Ovary (tissue), 3 donors: ENCODE measurements at regions not wholly inside any gene's neighbourhood (a gene's known extent, or its start where the extent isn't known, plus 50 kb on each side); places are given as distances from the start of the nearest gene placed in this dataset.

Experiments
- EP300 ChIP-seq: sonication (generic); formaldehyde crosslinking; IDR thresholded peaks from one replicate; pipeline ENCODE4 v1.6.1; 2017; ENCODE audit warnings: antibody characterized with exemption
- POLR2A ChIP-seq: fragments of 450-650 bp; IDR thresholded peaks from one replicate; pipeline ENCODE4 v1.6.1; 2017; ENCODE audit warnings: antibody characterized with exemption, mild to moderate bottlenecking, moderate library complexity
- TF ChIP-seq, protein P1 (sequence below), 3 donors: fragments of 450-650 bp in 2 of 3; fragments of 200-600 bp in 1 of 3; IDR thresholded peaks; one replicate each; pipeline versions ENCODE4 v1.5.1 to v1.8.0; 2016 to 2022; ENCODE audit warnings: antibody characterized with exemption in 3 of 3, mild to moderate bottlenecking in 1 of 3
- donor health status: DM: no; HTN: no; CAD: no.

- TF ChIP-seq POLR2A (no peak), EP300 (no peak)
- TF ChIP-seq, protein P1, sequence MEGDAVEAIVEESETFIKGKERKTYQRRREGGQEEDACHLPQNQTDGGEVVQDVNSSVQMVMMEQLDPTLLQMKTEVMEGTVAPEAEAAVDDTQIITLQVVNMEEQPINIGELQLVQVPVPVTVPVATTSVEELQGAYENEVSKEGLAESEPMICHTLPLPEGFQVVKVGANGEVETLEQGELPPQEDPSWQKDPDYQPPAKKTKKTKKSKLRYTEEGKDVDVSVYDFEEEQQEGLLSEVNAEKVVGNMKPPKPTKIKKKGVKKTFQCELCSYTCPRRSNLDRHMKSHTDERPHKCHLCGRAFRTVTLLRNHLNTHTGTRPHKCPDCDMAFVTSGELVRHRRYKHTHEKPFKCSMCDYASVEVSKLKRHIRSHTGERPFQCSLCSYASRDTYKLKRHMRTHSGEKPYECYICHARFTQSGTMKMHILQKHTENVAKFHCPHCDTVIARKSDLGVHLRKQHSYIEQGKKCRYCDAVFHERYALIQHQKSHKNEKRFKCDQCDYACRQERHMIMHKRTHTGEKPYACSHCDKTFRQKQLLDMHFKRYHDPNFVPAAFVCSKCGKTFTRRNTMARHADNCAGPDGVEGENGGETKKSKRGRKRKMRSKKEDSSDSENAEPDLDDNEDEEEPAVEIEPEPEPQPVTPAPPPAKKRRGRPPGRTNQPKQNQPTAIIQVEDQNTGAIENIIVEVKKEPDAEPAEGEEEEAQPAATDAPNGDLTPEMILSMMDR (IDR thresholded peaks at IDR 0.05): no peak
These were observed 56.1 kb upstream of the NECTIN1 start for GRCh38 chr11:119785131-119785530.
